ENCODE measurements at regions not wholly inside any gene's neighbourhood (a gene's known extent, or its start where the extent isn't known, plus 50 kb on each side); places are given as distances from the start of the nearest gene placed in this dataset.

GRCh38 chr2:234739061-234739460 is 212.8 kb upstream of the SH3BP4 start:
- intact Hi-C loops (cut with DNase I): no loop called here
- Histone ChIP-seq H3K9me3 (no peaks in the 10 kb centered on the region), H3K4me3 (no peak overlapping the region), H3K27ac (no peak overlapping the region), H3K4me1 (replicated peaks) (no peaks in the 10 kb centered on the region), H3K27me3 (replicated peaks; ENCODE audit: insufficient read depth) (no peaks in the 10 kb centered on the region), H3K36me3 (no peaks in the 10 kb centered on the region)
- TF ChIP-seq CTCF (IDR thresholded peaks at IDR 0.05): no peak
- TF ChIP-seq POLR2A (IDR thresholded peaks at IDR 0.05): no peak
- no peak for TF ChIP-seq POLR2AphosphoS5 (IDR thresholded peaks at IDR 0.05)
- no peak for DNase-seq (ENCODE audit: low spot score)

GRCh38 chr2:234735829-234736228 is 216.0 kb upstream of the SH3BP4 start:
- no peak for DNase-seq (ENCODE audit: low spot score)
- intact Hi-C loops (cut with DNase I): no loop called here
- Histone ChIP-seq H3K4me3 (no peak overlapping the region), H3K27me3 (replicated peaks; ENCODE audit: insufficient read depth) (no peaks in the 10 kb centered on the region), H3K36me3 (no peaks in the 10 kb centered on the region), H3K9me3 (no peaks in the 10 kb centered on the region), H3K4me1 (replicated peaks) (no peaks in the 10 kb centered on the region), H3K27ac (no peak overlapping the region)
- WGBS: 97% methylated on average over 2 of the region's 2 CpGs
- TF ChIP-seq CTCF (IDR thresholded peaks at IDR 0.05) (no peak), POLR2A (IDR thresholded peaks at IDR 0.05) (no peak), POLR2AphosphoS5 (IDR thresholded peaks at IDR 0.05) (no peak)

GRCh38 chr2:234733795-234734600 is 217.8 kb upstream of the SH3BP4 start:
- Histone ChIP-seq H3K27ac (no peak overlapping the region), H3K9me3 (no peaks in the 10 kb centered on the region), H3K27me3 (replicated peaks; ENCODE audit: insufficient read depth) (no peaks in the 10 kb centered on the region), H3K4me1 (replicated peaks) (no peaks in the 10 kb centered on the region), H3K4me3 (no peak overlapping the region), H3K36me3 (no peaks in the 10 kb centered on the region)
- intact Hi-C loops (cut with DNase I): no loop called here
- DNase-seq (ENCODE audit: low spot score): no peak
- 69% methylated on average over 6 of the region's 6 CpGs for WGBS
- no peak for TF ChIP-seq POLR2AphosphoS5 (IDR thresholded peaks at IDR 0.05)
- no peak for TF ChIP-seq CTCF (IDR thresholded peaks at IDR 0.05)
- no peak for TF ChIP-seq POLR2A (IDR thresholded peaks at IDR 0.05)

GRCh38 chr2:234733093-234733489 is 218.7 kb upstream of the SH3BP4 start:
- H3K27me3 ChIP-seq (replicated peaks; ENCODE audit: insufficient read depth): no peaks in the 10 kb centered on the region
- no peak for DNase-seq (ENCODE audit: low spot score)
- intact Hi-C loops (cut with DNase I): no loop called here
- no peak overlapping the region for H3K4me3 ChIP-seq
- H3K27ac ChIP-seq: no peak overlapping the region
- TF ChIP-seq CTCF (IDR thresholded peaks at IDR 0.05): no peak
- TF ChIP-seq POLR2AphosphoS5 (IDR thresholded peaks at IDR 0.05): no peak
- no peak for TF ChIP-seq POLR2A (IDR thresholded peaks at IDR 0.05)
- H3K4me1 ChIP-seq (replicated peaks): no peaks in the 10 kb centered on the region
- H3K36me3 ChIP-seq: no peaks in the 10 kb centered on the region
- H3K9me3 ChIP-seq: no peaks in the 10 kb centered on the region
- WGBS: 94% methylated on average over 6 of the region's 6 CpGs

GRCh38 chr2:234732404-234733092 is 219.3 kb upstream of the SH3BP4 start:
- TF ChIP-seq POLR2AphosphoS5 (IDR thresholded peaks at IDR 0.05) (no peak), CTCF (IDR thresholded peaks at IDR 0.05) (no peak), POLR2A (IDR thresholded peaks at IDR 0.05) (no peak)
- WGBS: 96% methylated on average over 3 of the region's 3 CpGs
- H3K4me1 ChIP-seq (replicated peaks): no peaks in the 10 kb centered on the region
- H3K36me3 ChIP-seq: no peaks in the 10 kb centered on the region
- no peaks in the 10 kb centered on the region for H3K27me3 ChIP-seq (replicated peaks; ENCODE audit: insufficient read depth)
- H3K9me3 ChIP-seq: no peaks in the 10 kb centered on the region
- no peak overlapping the region for H3K27ac ChIP-seq
- no peak for DNase-seq (ENCODE audit: low spot score)
- H3K4me3 ChIP-seq: no peak overlapping the region
- intact Hi-C loops (cut with DNase I): no loop called here
